Adrenal gland (tissue), 9 donors: ENCODE measurements at regions not wholly inside any gene's neighbourhood (a gene's known extent, or its start where the extent isn't known, plus 50 kb on each side); places are given as distances from the start of the nearest gene placed in this dataset.

Experiments
- DNase-seq, 7 donors: peaks; one replicate each; pipeline ENCODE4 v3.0.0-alpha.2; 2019 to 2020
- H3K27ac ChIP-seq, 5 donors: fragments of 200-600 bp; sonication (generic) in 4 of 5; 1 replicate in 3 of 5; 2 replicates in 2 of 5; pipeline versions ENCODE4 v1.5.1 to v1.8.0; 2016 to 2020; ENCODE audit warnings: mild to moderate bottlenecking in 1 of 5
- H3K27me3 ChIP-seq: fragments of 200-600 bp; 2 replicates; pipeline ENCODE4 v1.8.0; 2021
- H3K36me3 ChIP-seq, 2 donors: fragments of 200-600 bp; replicated peaks in 1 of 2; 1 replicate in 1 of 2; 2 replicates in 1 of 2; pipeline versions ENCODE4 v1.5.1 to v1.8.0; 2018 to 2022
- H3K4me1 ChIP-seq, 2 donors: fragments of 200-600 bp; replicated peaks in 1 of 2; 1 replicate in 1 of 2; 2 replicates in 1 of 2; pipeline versions ENCODE4 v1.5.1 to v1.8.0; 2018 to 2021
- H3K4me3 ChIP-seq, 4 donors: fragments of 200-600 bp; sonication (generic) in 3 of 4; one replicate each; pipeline ENCODE4 v1.5.1; 2016 to 2018
- H3K9me3 ChIP-seq, 3 donors: fragments of 200-600 bp; sonication (generic) in 1 of 3; replicated peaks in 1 of 3; 1 replicate in 2 of 3; 2 replicates in 1 of 3; pipeline versions ENCODE4 v1.5.1 to v1.8.0; 2016 to 2021
- POLR2A ChIP-seq, 2 donors: fragments of 450-650 bp; IDR thresholded peaks; one replicate each; pipeline ENCODE4 v1.6.1; 2017; ENCODE audit warnings: antibody characterized with exemption in 2 of 2, mild to moderate bottlenecking in 2 of 2, moderate library complexity in 1 of 2
- WGBS, 4 donors: extraction: QIAGEN DNeasy Blood & Tissue Kit in 2 of 4; methylation state at CpG; one replicate each; pipeline versions ENCODE4 v1.1.5 to v1.1.7; 2013 to 2017; 5-methylcytosine and 5-hydroxymethylcytosine counted together
- intact Hi-C, 2 donors: fragments of 100-400 bp; cut with DNase I; formaldehyde crosslinking; loops; one replicate each; pipeline versions ENCODE4 v1.14.1 to v1.15.0; 2022 to 2023
- TF ChIP-seq, protein P1 (sequence below), 6 experiments: fragments of 450-650 bp in 4 of 6; fragments of 200-600 bp in 2 of 6; sonication (generic) in 1 of 6; IDR thresholded peaks; 1 replicate in 5 of 6; 2 replicates in 1 of 6; pipeline versions ENCODE4 v1.5.1 to v1.8.0; 2016 to 2021; ENCODE audit warnings: antibody characterized with exemption in 6 of 6, mild to moderate bottlenecking in 2 of 6, moderate library complexity in 1 of 6
- donor health status: healthy with polysubstance abuse.
- donor health status: Bipolar disorder and iron deficiency.
- donor health status: DM: yes; HTN: yes; CAD: no.
- donor health status: DM: no; HTN: no; CAD: no.
- donor health status: DM: no; HTN: no; CAD: no.

- DNase-seq = no peak
- WGBS, 4 donors = 56 to 68% (median 65%) methylated on average over 7 of the region's 7 CpGs
- Histone ChIP-seq H3K4me3 (no peak overlapping the region), H3K27ac (no peak overlapping the region), H3K27me3 (peaks cover 9% of the 10 kb centered on the region), H3K4me1 (no peaks in the 10 kb centered on the region), H3K36me3 (no peaks in the 10 kb centered on the region), H3K9me3 (no peaks in the 10 kb centered on the region)
- intact Hi-C loops = no loop called here
- no peak for TF ChIP-seq POLR2A (IDR thresholded peaks at IDR 0.05)
- TF ChIP-seq, protein P1, sequence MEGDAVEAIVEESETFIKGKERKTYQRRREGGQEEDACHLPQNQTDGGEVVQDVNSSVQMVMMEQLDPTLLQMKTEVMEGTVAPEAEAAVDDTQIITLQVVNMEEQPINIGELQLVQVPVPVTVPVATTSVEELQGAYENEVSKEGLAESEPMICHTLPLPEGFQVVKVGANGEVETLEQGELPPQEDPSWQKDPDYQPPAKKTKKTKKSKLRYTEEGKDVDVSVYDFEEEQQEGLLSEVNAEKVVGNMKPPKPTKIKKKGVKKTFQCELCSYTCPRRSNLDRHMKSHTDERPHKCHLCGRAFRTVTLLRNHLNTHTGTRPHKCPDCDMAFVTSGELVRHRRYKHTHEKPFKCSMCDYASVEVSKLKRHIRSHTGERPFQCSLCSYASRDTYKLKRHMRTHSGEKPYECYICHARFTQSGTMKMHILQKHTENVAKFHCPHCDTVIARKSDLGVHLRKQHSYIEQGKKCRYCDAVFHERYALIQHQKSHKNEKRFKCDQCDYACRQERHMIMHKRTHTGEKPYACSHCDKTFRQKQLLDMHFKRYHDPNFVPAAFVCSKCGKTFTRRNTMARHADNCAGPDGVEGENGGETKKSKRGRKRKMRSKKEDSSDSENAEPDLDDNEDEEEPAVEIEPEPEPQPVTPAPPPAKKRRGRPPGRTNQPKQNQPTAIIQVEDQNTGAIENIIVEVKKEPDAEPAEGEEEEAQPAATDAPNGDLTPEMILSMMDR (IDR thresholded peaks at IDR 0.05) = no peak
Measured at GRCh38 chr20:57009775-57010174, 256.7 kb downstream of the BMP7 start.

DNA sequence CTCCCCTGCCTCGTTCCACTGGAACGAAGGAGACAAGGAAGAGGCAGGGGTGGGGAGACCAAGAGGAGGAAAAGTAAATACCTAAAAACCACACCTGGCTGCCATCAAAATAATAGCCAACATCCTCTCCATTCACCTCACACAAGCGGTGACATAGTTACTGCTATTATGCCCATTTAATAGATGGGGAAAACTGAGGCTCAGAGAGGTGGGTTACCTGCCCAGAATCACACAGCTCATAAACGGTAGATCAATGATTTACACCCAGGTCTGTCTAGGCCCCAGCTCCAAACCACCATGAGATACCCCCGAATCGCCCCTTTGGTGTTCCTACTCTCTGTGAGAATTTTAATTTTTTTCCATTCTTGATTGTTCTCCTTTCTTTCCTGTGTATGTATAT, 253.8 kb downstream of the BMP7 start:
- TF ChIP-seq, protein P1 (IDR thresholded peaks at IDR 0.05) = no peak
- no peak for TF ChIP-seq POLR2A (IDR thresholded peaks at IDR 0.05)
- 82 to 94% (median 92%) methylated on average over 6 of the region's 6 CpGs for WGBS, 4 donors
- peaks cover 5% of the 10 kb centered on the region for H3K27me3 ChIP-seq

GRCh38 chr20:57013217-57013616, 253.2 kb downstream of the BMP7 start:
- 64 to 87% (median 69%) methylated on average over 1 of the region's 1 CpG for WGBS, 4 donors
- no peak overlapping the region for H3K27ac ChIP-seq
- intact Hi-C loops = no loop called here
- no peak for TF ChIP-seq POLR2A (IDR thresholded peaks at IDR 0.05)
- TF ChIP-seq, protein P1 (IDR thresholded peaks at IDR 0.05) = no peak
- no peak for DNase-seq
- no peak overlapping the region for H3K4me3 ChIP-seq
- H3K9me3 ChIP-seq = no peaks in the 10 kb centered on the region
- no peaks in the 10 kb centered on the region for H3K36me3 ChIP-seq
- peaks cover 5% of the 10 kb centered on the region for H3K27me3 ChIP-seq
- no peaks in the 10 kb centered on the region for H3K4me1 ChIP-seq

More for the DNA sequence above, 253.8 kb downstream of the BMP7 start:
- DNase-seq = no peak
- H3K27ac ChIP-seq = no peak overlapping the region
- intact Hi-C loops = no loop called here
- H3K36me3 ChIP-seq = no peaks in the 10 kb centered on the region
- H3K9me3 ChIP-seq = no peaks in the 10 kb centered on the region
- H3K4me1 ChIP-seq = no peaks in the 10 kb centered on the region
- H3K4me3 ChIP-seq = no peak overlapping the region

GRCh38 chr20:57013741-57014140, 252.7 kb downstream of the BMP7 start:
- H3K4me1 ChIP-seq = no peaks in the 10 kb centered on the region
- H3K36me3 ChIP-seq = no peaks in the 10 kb centered on the region
- peaks cover 5% of the 10 kb centered on the region for H3K27me3 ChIP-seq
- intact Hi-C loops = no loop called here
- H3K27ac ChIP-seq = no peak overlapping the region
- 4 to 8% (median 6%) methylated on average over 15 to 19 of the region's 19 CpGs for WGBS, 4 donors
- H3K4me3 ChIP-seq = no peak overlapping the region
- no peak for TF ChIP-seq POLR2A (IDR thresholded peaks at IDR 0.05)
- TF ChIP-seq, protein P1 (IDR thresholded peaks at IDR 0.05) = no peak
- DNase-seq = no peak
- H3K9me3 ChIP-seq = no peaks in the 10 kb centered on the region
